K562 (cell line): ENCODE measurements at regions not wholly inside any gene's neighbourhood (a gene's known extent, or its start where the extent isn't known, plus 50 kb on each side); places are given as distances from the start of the nearest gene placed in this dataset.

Source experiments
- ARNT ChIP-seq, 2 experiments: fragments of 450-650 bp; IDR thresholded peaks; 2 replicates each; pipeline ENCODE4 v1.6.1; 2016; ENCODE audit warnings: mild to moderate bottlenecking in 1 of 2
- BCLAF1 ChIP-seq, 2 experiments: fragments of 450-650 bp in 1 of 2; IDR thresholded peaks; 2 replicates each; pipeline ENCODE4 v1.6.1; 2011 to 2017; ENCODE audit warnings: low read depth in 2 of 2, antibody characterized with exemption in 1 of 2, borderline replicate concordance in 1 of 2, low read length in 1 of 2, mild to moderate bottlenecking in 1 of 2, mixed read lengths in 1 of 2; ENCODE audit not compliant: control insufficient read depth in 1 of 2
- CBX2 ChIP-seq: fragments of 200-600 bp; sonication (generic); IDR thresholded peaks from one replicate; pipeline ENCODE4 v1.6.1; 2012; ENCODE audit warnings: mild to moderate bottlenecking, low read length, inconsistent platforms; ENCODE audit not compliant: insufficient read depth, poor library complexity, severe bottlenecking
- CTCF ChIP-seq, 3 experiments: IDR thresholded peaks in 2 of 3; conservative IDR thresholded peaks in 1 of 3; 2 replicates each; pipeline ENCODE4 v1.5.1; 2011 to 2012; ENCODE audit warnings: low read length in 3 of 3, mild to moderate bottlenecking in 3 of 3, control low read depth in 2 of 3, improper control_type of control experiment in 1 of 3, inconsistent platforms in 1 of 3, low read depth in 1 of 3, mixed read lengths in 1 of 3, moderate library complexity in 1 of 3; ENCODE audit not compliant: insufficient read depth in 2 of 3
- EZH2 ChIP-seq: IDR thresholded peaks from 2 replicates; pipeline ENCODE4 v1.6.1; 2012; ENCODE audit warnings: low read depth, mild to moderate bottlenecking, inconsistent platforms, low read length, borderline replicate concordance
- FOXA1 ChIP-seq: fragments of 450-650 bp; IDR thresholded peaks from 2 replicates; pipeline ENCODE4 v1.6.1; 2016; ENCODE audit warnings: mild to moderate bottlenecking, borderline replicate concordance
- HCFC1 ChIP-seq: IDR thresholded peaks from 2 replicates; pipeline ENCODE4 v1.6.1; 2012; ENCODE audit warnings: low read depth, low read length, improper control_type of control experiment
- USF1 ChIP-seq: sonication (generic); formaldehyde crosslinking; IDR thresholded peaks from 2 replicates; pipeline ENCODE4 v1.9.0; 2022; ENCODE audit warnings: mild to moderate bottlenecking, missing genetic modification reagents
- ZNF24 ChIP-seq: fragments of 450-650 bp; IDR thresholded peaks from 2 replicates; pipeline ENCODE4 v1.6.1; 2016

- TF ChIP-seq FOXA1: no peak
- no peak for TF ChIP-seq ZNF24
- no peak for TF ChIP-seq CTCF (IDR thresholded peaks at IDR 0.05 in 2 of 3, conservative IDR thresholded peaks at IDR 0.05 in 1 of 3; ENCODE audit: insufficient read depth in 2 of 3, low read depth in 1 of 3, low read length in 3 of 3)
- TF ChIP-seq HCFC1: no peak
- TF ChIP-seq CBX2: no peak
- TF ChIP-seq BCLAF1 (IDR thresholded peaks at IDR 0.05; ENCODE audit: borderline replicate concordance in 1 of 2, control insufficient read depth in 1 of 2, low read depth in 2 of 2, low read length in 1 of 2): no peak
- TF ChIP-seq ARNT (IDR thresholded peaks at IDR 0.05): no peak
- no peak for TF ChIP-seq USF1
- TF ChIP-seq EZH2: no peak
Measured at GRCh38 chr9:8096091-8096490, 296.5 kb upstream of the DMAC1 start.
